ENCODE measurements at regions not wholly inside any gene's neighbourhood (a gene's known extent, or its start where the extent isn't known, plus 50 kb on each side); places are given as distances from the start of the nearest gene placed in this dataset.
"Not testable (repeated sequence)": the region's sequence is repeated elsewhere in the genome, so short reads cannot be mapped to it uniquely, and the experiment has no call there.

DNA sequence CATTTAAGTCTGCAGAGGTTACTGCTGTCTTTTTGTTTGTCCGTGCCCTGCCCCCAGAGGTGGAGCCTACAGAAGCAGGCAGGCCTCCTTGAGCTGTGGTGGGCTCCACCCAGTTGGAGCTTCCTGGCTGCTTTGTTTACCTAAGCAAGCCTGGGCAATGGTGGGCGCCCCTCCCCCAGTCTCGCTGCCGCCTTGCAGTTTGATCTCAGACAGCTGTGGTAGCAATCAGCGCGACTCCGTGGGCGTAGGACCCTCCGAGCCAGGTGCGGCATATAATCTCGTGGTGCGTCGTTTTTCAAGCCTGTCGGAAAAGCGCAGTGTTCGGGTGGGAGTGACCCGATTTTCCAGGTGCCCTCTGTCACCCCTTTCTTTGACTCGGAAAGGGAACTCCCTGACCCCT lies 253.3 kb upstream of the PITX2 start:
- TF ChIP-seq, protein P1, sequence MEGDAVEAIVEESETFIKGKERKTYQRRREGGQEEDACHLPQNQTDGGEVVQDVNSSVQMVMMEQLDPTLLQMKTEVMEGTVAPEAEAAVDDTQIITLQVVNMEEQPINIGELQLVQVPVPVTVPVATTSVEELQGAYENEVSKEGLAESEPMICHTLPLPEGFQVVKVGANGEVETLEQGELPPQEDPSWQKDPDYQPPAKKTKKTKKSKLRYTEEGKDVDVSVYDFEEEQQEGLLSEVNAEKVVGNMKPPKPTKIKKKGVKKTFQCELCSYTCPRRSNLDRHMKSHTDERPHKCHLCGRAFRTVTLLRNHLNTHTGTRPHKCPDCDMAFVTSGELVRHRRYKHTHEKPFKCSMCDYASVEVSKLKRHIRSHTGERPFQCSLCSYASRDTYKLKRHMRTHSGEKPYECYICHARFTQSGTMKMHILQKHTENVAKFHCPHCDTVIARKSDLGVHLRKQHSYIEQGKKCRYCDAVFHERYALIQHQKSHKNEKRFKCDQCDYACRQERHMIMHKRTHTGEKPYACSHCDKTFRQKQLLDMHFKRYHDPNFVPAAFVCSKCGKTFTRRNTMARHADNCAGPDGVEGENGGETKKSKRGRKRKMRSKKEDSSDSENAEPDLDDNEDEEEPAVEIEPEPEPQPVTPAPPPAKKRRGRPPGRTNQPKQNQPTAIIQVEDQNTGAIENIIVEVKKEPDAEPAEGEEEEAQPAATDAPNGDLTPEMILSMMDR (conservative IDR thresholded peaks at IDR 0.05; ENCODE audit: low read length), result not testable (repeated sequence)
- TF ChIP-seq EZH2phosphoT487 (IDR thresholded peaks at IDR 0.05; ENCODE audit: borderline replicate concordance, low read depth, low read length), result not testable (repeated sequence)

Measured in OCI-LY7 (cell line).